B cell (primary cell): ENCODE measurements at regions not wholly inside any gene's neighbourhood (a gene's known extent, or its start where the extent isn't known, plus 50 kb on each side); places are given as distances from the start of the nearest gene placed in this dataset.

Source experiments
- ATAC-seq: fragments of 200-7000 bp; cut with Tn5 transposase; one replicate; pipeline ENCODE4 v1.10.0; 2021; ENCODE audit warnings: low read depth, mild to moderate bottlenecking, moderate number of reproducible peaks, moderate library complexity
- CTCF ChIA-PET: fragments of 350-600 bp; sonication (Branson Sonifier 250); formaldehyde crosslinking; loops from one replicate; lab custom pipeline; 2021; ENCODE audit warnings: antibody characterized with exemption, inconsistent platforms; lab: Charles Lee
- POLR2A ChIA-PET: fragments of 350-600 bp; sonication (Branson Sonifier 250); formaldehyde crosslinking; loops from one replicate; lab custom pipeline; 2021; ENCODE audit warnings: antibody characterized with exemption; lab: Charles Lee
- DNase-seq: peaks from one replicate; pipeline ENCODE4 v3.0.0; 2013
- H2AFZ ChIP-seq: 2 replicates; pipeline ENCODE4 v1.6.1; 2012; ENCODE audit warnings: mild to moderate bottlenecking, low read depth, low read length; ENCODE audit not compliant: insufficient read depth, poor library complexity, severe bottlenecking
- H3K27ac ChIP-seq, 2 donors: 1 replicate in 1 of 2; 2 replicates in 1 of 2; pipeline ENCODE4 v1.5.1; 2012 to 2013; ENCODE audit warnings: low read length in 2 of 2, mild to moderate bottlenecking in 2 of 2, moderate library complexity in 1 of 2
- H3K27me3 ChIP-seq, 4 experiments: fragments of 200-600 bp in 1 of 4; sonication (generic) in 1 of 4; replicated peaks in 1 of 4; 1 replicate in 2 of 4; 2 replicates in 2 of 4; pipeline versions ENCODE4 v1.6.1 to v1.7.0; 2013 to 2016; ENCODE audit warnings: low read length in 3 of 4, mild to moderate bottlenecking in 2 of 4, mixed read lengths in 1 of 4, moderate library complexity in 1 of 4; ENCODE audit not compliant: insufficient read depth in 4 of 4, control insufficient read depth in 3 of 4; ENCODE audit errors: control extremely low read depth in 1 of 4
- H3K36me3 ChIP-seq, 2 experiments: replicated peaks in 1 of 2; 1 replicate in 1 of 2; 2 replicates in 1 of 2; pipeline versions ENCODE4 v1.6.1 to v1.7.1; 2013; ENCODE audit warnings: low read length in 1 of 2; ENCODE audit not compliant: insufficient read depth in 2 of 2, control insufficient read depth in 1 of 2; ENCODE audit errors: control extremely low read depth in 1 of 2, extremely low read depth in 1 of 2
- H3K4me1 ChIP-seq, 2 donors: fragments of 200-600 bp in 1 of 2; sonication (generic) in 1 of 2; 1 replicate in 1 of 2; 2 replicates in 1 of 2; pipeline versions ENCODE4 v1.5.1 to v1.6.1; 2013 to 2017; ENCODE audit warnings: low read length in 2 of 2; ENCODE audit not compliant: control insufficient read depth in 2 of 2, insufficient read depth in 2 of 2
- H3K4me2 ChIP-seq: replicated peaks from 2 replicates; pipeline ENCODE3; 2012; ENCODE audit warnings: mild to moderate bottlenecking, low read depth, low read length; ENCODE audit not compliant: poor library complexity, severe bottlenecking
- H3K4me3 ChIP-seq, 5 experiments: fragments of 200-600 bp in 1 of 5; sonication (generic) in 1 of 5; 1 replicate in 3 of 5; 2 replicates in 2 of 5; pipeline versions ENCODE4 v1.5.1 to v1.7.0; 2011 to 2016; ENCODE audit warnings: low read length in 4 of 5, mild to moderate bottlenecking in 4 of 5, low read depth in 2 of 5, control low read depth in 1 of 5, moderate library complexity in 1 of 5; ENCODE audit not compliant: insufficient read depth in 1 of 5; ENCODE audit errors: control extremely low read depth in 1 of 5, extremely low read depth in 1 of 5
- H3K79me2 ChIP-seq: fragments of 200-600 bp; sonication (generic); one replicate; pipeline ENCODE4 v1.6.0; 2016; ENCODE audit warnings: low read length; ENCODE audit not compliant: control insufficient read depth, insufficient read depth
- H3K9ac ChIP-seq: fragments of 200-600 bp; sonication (generic); 2 replicates; pipeline ENCODE4 v1.6.1; 2017; ENCODE audit warnings: mild to moderate bottlenecking, low read length, moderate library complexity
- H3K9me3 ChIP-seq, 3 donors: one replicate each; pipeline versions ENCODE4 v1.6.1 to v1.7.1; 2013; ENCODE audit warnings: low read length in 2 of 3; ENCODE audit not compliant: control insufficient read depth in 2 of 3, insufficient read depth in 1 of 3; ENCODE audit errors: control extremely low read depth in 1 of 3
- H4K20me1 ChIP-seq: 2 replicates; pipeline ENCODE4 v1.6.0; 2012; ENCODE audit warnings: mild to moderate bottlenecking, low read length; ENCODE audit not compliant: insufficient read depth, control insufficient read depth, poor library complexity, severe bottlenecking
- H3K27ac Mint-ChIP-seq: one replicate; pipeline ENCODE4 v1.8.0; 2021; ENCODE audit warnings: mixed read lengths
- H3K27me3 Mint-ChIP-seq: one replicate; pipeline ENCODE4 v1.8.0; 2021; ENCODE audit warnings: mixed read lengths
- H3K4me1 Mint-ChIP-seq: one replicate; pipeline ENCODE4 v1.8.0; 2021; ENCODE audit warnings: mixed read lengths
- H3K4me3 Mint-ChIP-seq: one replicate; pipeline ENCODE4 v1.8.0; 2021; ENCODE audit warnings: mixed read lengths
- H3K9me3 Mint-ChIP-seq: one replicate; pipeline ENCODE4 v1.8.0; 2022; ENCODE audit warnings: mixed read lengths; ENCODE audit not compliant: insufficient read depth
- CTCF ChIP-seq: fragments of 200-600 bp; IDR thresholded peaks from one replicate; pipeline ENCODE4 v1.8.0; 2022; ENCODE audit warnings: antibody characterized with exemption, mild to moderate bottlenecking
- EZH2 ChIP-seq: IDR thresholded peaks from 2 replicates; pipeline ENCODE4 v1.6.1; 2012; ENCODE audit warnings: borderline replicate concordance, low read depth, mild to moderate bottlenecking, moderate library complexity, low read length; ENCODE audit not compliant: insufficient read depth, poor library complexity, severe bottlenecking
- WGBS: methylation state at CpG from one replicate; pipeline ENCODE4 v1.1.5; 2013; ENCODE audit warnings: missing lambda C conversion rate; ENCODE audit not compliant: insufficient coverage; 5-methylcytosine and 5-hydroxymethylcytosine counted together
- intact Hi-C: fragments of 100-400 bp; cut with micrococcal nuclease; formaldehyde crosslinking; loops from one replicate; pipeline ENCODE4 v1.10.0; 2022

- H3K36me3 ChIP-seq: no peaks in the 10 kb centered on the region
- CTCF ChIA-PET: no interaction called here
- Mint-ChIP-seq H3K4me1 (no peaks in the 10 kb centered on the region), H3K9me3 (no peaks in the 10 kb centered on the region), H3K4me3 (no peak overlapping the region), H3K27me3 (no peaks in the 10 kb centered on the region), H3K27ac (no peak overlapping the region)
- no peaks in the 10 kb centered on the region for H3K79me2 ChIP-seq
- DNase-seq: no peak
- TF ChIP-seq CTCF: no peak
- no peak for ATAC-seq
- H3K4me3 ChIP-seq: no peak overlapping the region
- no peak overlapping the region for H2AFZ ChIP-seq
- H3K4me2 ChIP-seq: no peak overlapping the region
- H3K27ac ChIP-seq: no peak overlapping the region
- no peaks in the 10 kb centered on the region for H3K27me3 ChIP-seq
- no peaks in the 10 kb centered on the region for H3K9me3 ChIP-seq
- 89% methylated on average over 7 of the region's 10 CpGs for WGBS
- intact Hi-C loops: no loop called here
- H3K9ac ChIP-seq: no peak overlapping the region
- POLR2A ChIA-PET: no interaction called here
- no peaks in the 10 kb centered on the region for H3K4me1 ChIP-seq
- H4K20me1 ChIP-seq: no peaks in the 10 kb centered on the region
These were observed 986.3 kb upstream of the CELF4 start for GRCh38 chr18:38551881-38552280.

DNA sequence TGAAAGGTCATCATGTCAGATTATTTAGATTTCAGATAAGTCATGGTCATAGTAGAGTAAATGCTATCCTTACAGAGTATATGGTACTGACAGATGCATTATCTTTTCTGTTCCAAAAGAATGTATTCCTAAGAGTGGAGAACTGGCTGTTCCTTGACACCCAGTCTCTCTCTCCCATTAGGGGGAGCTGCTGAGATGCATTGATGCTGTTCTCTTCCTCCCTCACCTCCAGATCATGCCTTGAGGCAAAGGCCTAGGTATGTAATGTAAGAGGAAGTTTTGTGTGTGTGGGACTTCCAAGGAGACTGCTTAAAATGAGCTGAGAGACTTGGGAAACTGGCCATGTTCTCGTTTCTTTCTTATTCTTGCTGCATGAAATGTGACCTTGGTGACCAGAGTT lies 979.5 kb upstream of the CELF4 start:
- DNase-seq: no peak
- H3K4me1 Mint-ChIP-seq: no peaks in the 10 kb centered on the region
- WGBS: 81% methylated on average over 1 of the region's 1 CpG
- no peaks in the 10 kb centered on the region for H3K36me3 ChIP-seq
- H4K20me1 ChIP-seq: no peaks in the 10 kb centered on the region
- intact Hi-C loops: no loop called here
- no peak overlapping the region for H3K4me3 Mint-ChIP-seq
- H2AFZ ChIP-seq: no peak overlapping the region
- H3K4me2 ChIP-seq: no peak overlapping the region
- no peaks in the 10 kb centered on the region for H3K27me3 ChIP-seq
- TF ChIP-seq EZH2 (no peak), CTCF (no peak)
- no peaks in the 10 kb centered on the region for H3K9me3 ChIP-seq
- H3K27me3 Mint-ChIP-seq: no peaks in the 10 kb centered on the region
- no peak overlapping the region for H3K4me3 ChIP-seq
- POLR2A ChIA-PET: no interaction called here
- ATAC-seq: no peak
- H3K9me3 Mint-ChIP-seq: no peaks in the 10 kb centered on the region
- H3K27ac Mint-ChIP-seq: no peak overlapping the region
- no peak overlapping the region for H3K27ac ChIP-seq
- no peak overlapping the region for H3K9ac ChIP-seq
- H3K79me2 ChIP-seq: no peaks in the 10 kb centered on the region
- H3K4me1 ChIP-seq: no peaks in the 10 kb centered on the region
- CTCF ChIA-PET: no interaction called here
